GM18519 (cell line): ENCODE measurements at regions not wholly inside any gene's neighbourhood (a gene's known extent, or its start where the extent isn't known, plus 50 kb on each side); places are given as distances from the start of the nearest gene placed in this dataset.

Source experiments
- ATAC-seq: cut with Tn5 transposase; IDR thresholded peaks from one replicate; pipeline ENCODE4 v1.9.1; 2021; ENCODE audit warnings: mild to moderate bottlenecking, moderate library complexity; ENCODE audit not compliant: unreplicated experiment, low FRiP score

DNA sequence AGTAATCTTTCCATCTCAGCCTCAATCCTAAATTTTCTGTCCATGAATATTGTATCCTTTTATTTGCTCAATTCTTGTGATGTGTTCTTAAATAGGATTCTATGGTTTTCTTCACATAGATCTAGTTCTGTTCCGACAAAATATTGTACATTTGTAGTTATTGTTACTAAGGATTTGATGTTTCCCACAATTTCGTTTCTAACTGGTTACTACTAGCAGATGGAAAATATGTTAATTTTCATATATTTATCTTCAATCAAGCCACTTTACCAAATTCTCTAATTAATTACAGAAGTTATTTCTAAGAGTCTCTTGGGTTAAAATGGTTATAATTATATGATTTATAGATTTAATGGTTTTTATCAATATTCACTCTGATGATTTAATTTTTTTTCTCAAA, 60.3 kb downstream of the SEC61B start:
- ATAC-seq, result no peak

DNA sequence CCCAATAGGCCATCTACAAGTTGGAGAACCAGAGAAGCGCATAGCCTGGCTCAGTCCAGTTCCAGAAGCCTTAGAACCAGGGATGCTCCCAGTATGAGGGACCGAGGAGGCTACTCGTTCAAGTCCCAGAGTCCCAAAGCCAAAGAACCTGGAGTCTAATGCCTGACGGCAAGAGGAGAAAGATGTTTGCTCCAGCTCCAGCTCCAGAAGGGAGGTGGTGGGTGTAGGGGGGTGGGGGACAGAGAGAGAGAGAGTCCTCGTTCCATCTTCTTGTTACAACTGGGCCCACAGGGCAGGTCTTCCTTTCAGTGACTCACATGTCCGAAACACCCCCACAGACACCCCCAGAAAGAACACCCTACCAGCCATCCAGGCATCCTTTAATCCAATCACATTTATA, 63.9 kb downstream of the SEC61B start:
- no peak for ATAC-seq

DNA sequence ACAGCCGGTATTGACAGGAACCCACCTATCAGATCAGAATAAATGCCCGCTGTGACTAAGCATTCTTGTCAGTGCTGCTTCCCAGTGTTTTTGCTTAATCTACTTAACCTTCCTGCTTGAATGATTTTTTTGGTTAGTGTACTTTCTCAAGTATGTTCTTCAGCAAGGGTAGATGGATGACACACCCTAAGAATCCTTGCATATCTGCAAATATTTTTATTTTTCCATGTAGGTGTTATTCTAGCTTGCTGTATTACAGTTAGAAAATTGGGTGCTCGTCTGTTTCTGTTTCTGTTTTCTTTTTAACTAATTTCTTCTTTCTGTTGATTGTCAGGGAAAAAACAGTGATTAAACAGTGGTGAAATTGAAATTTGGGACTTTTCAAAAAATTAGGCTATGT, 64.5 kb downstream of the SEC61B start:
- no peak for ATAC-seq

DNA sequence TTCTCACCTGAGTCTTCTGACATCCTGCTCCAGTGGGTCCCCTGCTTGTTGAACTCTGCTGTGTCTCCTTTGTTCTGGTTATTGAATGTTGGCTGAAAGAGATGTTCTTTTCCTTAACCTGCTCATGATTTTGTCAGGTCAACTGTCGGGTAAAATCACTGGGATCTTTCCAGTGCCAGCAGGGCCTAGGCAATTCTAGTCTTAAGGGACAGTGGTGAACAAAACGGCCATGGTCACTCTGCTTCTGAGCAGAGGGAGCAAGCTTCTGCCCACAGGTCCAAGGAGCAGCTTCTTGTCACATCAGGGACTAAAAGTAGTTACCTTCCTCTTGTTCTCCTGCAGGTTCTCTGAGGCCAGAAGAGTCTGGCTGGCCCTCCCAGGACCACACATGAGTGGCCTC, 65.6 kb downstream of the SEC61B start:
- no peak for ATAC-seq

DNA sequence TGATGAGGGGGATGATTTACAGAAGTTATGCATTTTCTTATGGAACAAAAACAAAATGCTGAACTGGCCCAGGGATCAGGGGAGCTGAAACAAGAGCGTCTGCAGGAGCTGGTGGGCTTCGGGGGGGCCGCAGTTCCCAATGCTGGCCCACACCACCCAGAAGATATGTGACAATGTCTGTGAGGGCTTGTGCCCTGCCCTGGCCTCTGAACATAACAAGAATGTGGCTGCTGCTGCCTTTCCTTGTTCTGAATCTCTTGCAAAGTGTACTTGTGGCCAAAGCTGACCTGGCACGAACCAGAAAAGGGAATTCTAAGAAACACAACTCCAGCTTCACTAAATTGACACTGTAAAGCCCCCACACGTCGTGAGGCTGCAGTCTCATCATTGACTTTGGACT, 66.7 kb downstream of the SEC61B start:
- no peak for ATAC-seq

DNA sequence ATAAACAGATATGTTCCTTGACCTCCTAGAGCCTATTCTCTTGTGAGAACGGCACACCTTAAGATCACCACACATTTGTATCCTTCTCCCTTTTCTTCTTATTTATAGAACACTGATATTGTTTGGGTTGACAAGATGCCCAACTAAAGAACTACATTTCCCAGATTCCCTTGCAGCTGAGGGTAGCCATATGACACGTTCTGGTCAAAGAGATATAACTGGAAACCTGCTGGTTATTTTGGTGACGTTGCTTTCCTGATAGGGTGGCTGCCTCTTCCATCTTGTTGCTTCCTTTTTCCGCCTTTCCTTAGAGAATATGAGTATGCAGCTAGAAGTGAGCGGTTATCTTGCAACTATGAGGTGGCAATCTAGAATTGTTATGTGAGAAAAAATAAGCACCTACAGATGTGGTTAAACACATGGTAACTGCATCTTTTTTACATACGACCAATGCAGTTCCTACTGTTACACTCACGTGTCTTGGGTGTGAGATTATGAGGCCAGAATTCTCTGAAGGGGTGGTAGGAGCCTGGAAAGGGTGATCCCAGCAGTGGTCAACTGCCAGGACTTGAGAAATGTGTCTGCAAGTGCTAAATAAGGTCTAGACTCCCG, 72.9 kb downstream of the SEC61B start:
- no peak for ATAC-seq

DNA sequence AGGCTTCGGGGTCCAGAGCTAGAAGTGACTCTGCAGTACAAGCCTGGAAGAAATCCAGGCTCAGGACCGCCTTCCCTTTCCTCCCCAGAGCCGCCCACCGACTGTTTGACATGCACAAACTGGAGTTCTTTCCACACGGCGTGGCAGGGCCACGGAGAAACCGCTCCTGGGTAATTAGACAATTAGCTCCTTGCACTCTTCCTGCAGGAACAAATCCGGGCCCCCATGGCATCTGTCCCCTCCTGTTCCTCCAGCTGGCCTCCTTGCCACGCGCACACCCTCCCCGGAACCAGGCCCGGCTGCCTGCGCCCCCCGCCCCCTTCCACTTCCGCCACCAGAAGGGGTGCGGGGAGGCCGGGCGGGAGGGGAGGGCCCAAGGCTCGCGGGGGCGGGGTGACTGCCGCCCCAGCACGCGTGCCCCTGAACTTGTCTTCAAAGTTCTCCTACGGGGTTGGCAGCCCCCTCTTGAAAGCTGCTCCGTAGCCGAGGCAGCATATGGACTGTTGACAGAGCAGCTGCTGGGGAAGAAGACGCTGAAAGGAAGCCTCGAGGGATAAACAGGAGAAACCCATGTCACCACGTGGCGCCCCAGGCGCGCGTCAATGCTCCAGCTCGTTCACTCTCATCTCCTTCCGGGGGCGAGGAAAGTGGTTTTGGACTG, 74.3 kb downstream of the SEC61B start:
- ATAC-seq, result no peak

DNA sequence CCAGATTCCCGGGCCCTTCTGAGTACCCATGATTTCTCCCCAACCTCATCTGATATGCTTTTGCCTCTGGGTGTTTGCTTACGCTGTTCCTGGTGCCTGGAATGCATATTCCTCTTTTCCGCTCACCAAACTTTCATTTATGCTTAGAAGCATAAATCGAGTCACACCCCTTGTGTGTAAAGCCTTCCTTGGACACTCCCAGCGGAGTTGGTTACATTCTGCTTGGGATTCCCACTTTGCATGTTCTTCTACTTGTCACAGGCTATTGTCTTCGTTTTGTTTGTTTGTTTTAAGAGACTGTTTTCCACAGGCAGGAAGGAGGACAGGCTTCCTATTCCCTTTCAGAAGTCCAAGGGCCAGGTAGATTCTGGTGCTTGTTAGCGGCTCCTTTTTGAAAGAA, 76.5 kb downstream of the SEC61B start:
- ATAC-seq, result no peak

DNA sequence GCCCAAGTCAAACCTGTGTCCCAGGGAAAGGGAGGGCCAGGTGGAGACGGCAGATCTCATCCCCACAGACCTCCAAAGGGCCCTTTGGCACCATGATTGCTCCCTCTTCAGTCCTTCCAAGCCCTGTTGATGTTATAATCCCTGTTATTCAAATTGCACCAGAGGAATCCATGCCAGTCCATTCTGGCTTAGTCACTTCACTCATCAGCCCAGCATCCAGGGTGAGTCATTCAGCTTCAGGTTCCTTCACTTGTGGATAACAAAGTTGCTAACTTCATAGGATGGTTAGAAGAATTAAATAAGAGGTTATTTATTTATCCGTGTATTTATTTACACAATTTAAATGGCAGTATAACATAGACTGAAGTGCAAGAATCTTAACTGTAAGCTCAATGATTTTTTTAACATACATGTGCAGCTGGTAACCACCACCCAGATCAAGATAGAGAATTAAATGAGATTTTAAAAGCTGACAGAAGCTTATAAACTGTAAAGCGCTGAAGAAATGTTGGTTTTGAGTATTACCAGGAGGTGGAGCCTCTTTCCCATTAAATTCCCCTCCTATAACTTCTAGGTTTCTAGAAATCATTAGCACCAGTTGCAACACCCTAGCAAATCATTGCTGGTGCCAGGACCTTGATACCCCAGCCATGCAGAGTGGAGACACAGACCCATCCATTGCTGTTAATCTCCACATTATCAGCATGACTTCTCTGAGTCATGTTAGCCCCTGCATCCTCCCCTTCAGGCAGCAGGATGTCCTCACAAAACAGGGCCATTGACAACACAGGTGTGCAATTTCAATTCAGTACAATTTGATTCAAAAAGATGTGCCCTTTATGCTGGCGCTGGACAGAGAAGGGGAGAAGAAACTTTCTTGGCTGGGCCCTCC, 77.4 kb downstream of the SEC61B start:
- no peak for ATAC-seq

DNA sequence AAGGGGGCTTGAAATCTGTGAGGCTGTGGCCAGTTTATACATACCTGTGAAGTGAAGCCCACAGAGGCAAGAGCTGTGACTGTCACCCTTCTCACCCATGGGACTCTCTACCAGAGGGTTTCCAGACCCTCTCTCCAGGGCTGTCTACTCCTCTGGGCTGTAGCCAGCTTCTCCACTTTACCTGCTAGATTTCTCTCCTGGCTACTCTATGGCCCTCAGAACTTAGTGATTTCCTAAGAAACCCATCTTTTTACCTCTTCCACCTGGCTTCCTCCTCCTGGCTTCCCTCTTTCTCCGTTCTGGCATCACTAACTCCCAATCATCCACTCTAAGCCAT, 78.0 kb downstream of the SEC61B start:
- ATAC-seq, result no peak

DNA sequence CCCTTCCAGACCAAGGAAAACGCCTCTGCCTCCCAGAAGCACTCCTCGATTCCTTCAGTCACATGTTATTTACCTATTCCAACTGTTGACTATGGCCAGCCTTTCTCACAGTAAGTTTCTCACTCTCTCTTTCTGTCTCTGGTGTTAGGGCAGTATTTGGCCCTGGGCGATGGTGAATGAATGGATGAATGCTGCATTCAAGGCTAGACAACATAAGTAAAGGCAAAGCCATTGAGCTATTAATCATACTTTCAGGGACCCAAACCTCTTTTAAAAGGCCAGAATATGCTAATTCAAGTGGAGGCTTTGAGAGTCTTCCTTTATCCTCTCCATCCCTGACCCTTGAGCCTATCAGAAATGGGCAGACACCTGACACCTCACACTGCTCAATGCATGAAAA, 78.5 kb downstream of the SEC61B start:
- ATAC-seq, result no peak

DNA sequence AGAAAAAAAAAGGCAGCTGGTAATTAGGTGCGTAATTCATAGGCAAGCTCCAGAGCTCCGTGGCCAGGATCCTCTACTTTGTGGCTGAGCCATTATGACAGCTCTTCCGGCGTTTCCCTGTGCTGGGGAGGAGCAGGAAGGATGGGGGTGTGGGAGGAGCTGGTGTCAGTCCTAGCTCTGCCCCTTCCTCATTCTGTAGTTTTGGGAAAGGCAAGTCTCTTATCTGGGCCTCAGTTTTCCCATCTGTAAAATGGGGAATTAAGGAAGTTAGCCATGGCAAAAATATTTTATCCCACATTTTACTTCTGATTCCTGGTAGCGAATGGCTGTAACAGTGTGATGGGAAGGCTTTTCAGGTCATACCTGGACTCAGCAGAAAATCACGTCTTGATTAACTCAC, 81.1 kb downstream of the SEC61B start:
- no peak for ATAC-seq

DNA sequence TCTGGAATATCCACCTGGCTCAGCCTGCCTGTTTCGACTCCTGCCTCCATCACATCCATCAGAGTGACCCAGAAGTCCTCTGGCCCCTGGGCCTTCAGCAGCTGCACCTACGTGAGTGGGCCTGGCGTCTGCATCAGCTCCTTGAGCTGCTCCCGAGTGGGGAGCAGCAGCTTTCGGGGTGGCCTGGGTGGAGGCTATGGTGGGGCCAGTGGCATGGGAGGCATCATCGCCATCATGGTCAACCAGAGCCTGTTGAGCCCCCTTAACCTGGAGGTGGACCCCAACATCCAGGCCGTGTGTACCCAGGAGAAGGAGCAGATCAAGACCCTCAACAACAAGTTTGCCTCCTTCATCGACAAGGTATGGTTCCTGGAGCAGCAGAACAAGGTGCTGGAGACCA, 83.0 kb downstream of the SEC61B start:
- ATAC-seq, result no peak

DNA sequence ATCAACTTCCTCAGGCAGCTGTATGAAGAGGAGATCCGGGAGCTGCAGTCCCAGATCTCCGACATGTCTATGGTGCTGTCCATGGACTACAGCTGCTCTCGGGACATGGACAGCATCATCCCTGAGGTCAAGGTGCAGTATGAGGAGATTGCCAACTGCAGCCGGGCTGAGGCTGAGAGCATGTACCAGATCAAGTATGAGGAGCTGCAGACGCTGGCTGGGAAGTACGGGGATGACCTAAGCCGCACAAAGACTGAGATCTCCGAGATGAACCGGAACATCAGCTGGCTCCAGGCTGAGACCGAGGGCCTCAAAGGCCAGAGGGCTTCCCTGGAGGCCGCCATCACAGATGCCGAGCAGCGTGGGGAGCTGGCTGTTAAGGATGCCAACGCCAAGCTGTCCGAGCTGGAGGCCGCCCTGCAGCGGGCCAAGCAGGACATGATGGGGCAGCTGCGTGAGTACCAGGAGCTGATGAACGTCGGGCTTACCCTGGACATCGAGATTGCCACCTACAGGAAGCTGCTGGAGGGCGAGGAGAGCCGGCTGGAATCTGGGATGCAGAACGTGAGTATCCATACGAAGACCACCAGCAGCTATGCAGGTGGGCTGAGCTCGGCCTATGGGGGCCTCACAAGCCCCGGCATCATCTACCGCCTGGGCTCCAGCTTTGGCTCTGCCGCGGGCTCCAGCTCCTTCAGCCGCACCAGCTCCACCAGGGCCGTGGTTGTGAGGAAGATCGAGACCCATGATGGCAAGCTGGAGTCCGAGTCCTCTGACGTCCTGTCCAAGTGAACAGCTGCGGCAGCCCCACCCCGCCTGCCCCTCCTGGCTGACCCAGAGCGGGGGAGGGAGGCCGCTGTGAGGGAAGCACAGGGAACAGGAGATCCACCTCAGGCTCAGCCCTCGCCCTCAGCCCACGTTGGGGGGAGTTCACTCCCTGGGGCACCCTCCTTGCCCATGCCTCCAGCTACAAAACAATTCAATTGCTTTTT, 84.0 kb downstream of the SEC61B start:
- ATAC-seq, result no peak

DNA sequence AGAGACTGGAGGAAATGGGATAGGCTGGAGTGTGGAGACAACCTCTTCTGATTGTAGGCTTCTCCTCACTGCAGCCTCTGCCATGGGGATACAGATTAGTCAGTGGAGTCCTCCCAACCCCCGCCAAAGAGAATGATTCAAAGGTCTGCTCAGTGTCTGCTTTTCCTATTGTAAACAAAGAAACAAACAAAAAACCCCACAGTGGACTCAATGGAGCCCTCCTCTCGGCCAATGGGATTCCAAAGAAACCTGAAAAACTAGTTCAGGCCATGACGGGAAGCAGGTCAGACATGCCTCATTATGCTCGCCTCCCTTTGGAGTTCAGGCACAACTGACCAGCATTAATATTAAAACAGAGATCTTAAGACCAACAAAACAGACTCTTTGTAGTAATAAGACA, 85.8 kb downstream of the SEC61B start:
- no peak for ATAC-seq

DNA sequence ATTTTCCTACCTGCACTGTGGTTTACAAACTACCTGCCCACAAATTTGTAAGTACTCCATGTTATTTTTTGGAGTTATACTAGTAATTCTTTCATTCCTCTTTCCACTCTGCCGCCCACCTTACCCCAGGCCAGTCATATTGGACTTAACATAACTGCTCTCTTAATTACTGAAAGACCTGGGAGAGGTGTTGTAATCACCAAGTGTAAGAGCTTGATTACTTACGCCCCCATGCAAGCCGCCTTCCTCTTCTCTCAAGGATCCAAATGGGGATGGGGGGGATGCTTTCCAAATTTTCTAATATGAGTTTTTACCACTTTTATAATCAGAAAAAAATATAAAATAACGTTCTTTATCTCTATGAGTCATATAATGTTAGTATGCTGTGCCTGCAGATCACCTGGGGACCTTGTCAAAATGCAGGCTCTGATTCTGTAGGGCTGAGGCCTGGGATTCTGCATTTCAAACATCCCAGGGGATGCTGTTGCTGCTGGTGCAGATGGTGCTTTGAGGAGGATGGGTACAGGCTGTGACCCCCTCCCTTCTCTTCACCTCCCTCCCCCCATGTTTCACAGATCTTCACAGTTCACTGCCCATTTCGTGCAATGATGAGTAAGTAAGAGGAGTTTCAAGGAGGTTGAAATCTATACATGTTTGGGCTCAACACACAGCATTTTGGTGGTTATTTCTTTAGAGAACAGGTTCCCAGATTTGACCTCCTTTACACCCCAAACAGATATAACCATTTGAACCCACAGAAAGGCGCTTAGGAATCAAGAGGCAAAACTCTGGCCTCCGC, 87.3 kb downstream of the SEC61B start:
- ATAC-seq, result no peak

DNA sequence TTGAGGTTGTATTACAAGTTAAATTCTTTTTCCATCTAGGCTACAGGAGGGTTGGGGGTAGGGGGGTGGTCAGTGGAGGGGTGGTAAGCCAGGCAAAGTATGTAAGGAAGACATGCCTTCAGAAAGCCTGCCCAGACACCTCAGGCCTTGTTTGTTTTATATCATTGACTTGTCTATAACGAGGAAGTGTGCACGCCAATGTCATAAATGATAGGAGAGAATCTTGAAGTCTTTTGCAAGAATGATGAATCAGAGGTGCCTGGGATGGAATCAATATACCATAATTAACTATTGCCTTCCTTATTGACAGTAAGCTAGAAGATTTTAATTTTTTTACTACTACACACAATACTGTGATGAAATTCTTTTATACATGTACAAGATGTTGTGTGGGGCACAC, 90.7 kb downstream of the SEC61B start:
- no peak for ATAC-seq

DNA sequence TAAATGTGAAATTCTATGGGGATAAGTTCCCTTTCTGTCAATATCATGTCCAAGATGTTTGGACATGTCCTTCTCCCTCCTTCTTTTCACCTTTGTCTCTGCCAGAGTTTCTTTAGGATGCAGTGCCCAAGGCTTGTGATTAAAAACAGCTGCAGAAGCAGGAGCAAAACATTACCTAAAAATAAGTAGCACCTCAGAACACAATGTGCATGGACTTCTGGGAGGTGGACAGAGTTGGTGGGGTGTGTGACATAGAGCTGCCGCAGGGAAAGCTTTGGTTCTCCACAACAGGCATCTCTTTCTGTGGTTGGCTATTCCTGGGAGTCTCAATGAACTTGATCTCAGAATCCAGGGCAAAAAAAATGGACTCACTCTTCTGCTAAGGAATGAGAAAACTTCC, 97.0 kb downstream of the SEC61B start:
- no peak for ATAC-seq

DNA sequence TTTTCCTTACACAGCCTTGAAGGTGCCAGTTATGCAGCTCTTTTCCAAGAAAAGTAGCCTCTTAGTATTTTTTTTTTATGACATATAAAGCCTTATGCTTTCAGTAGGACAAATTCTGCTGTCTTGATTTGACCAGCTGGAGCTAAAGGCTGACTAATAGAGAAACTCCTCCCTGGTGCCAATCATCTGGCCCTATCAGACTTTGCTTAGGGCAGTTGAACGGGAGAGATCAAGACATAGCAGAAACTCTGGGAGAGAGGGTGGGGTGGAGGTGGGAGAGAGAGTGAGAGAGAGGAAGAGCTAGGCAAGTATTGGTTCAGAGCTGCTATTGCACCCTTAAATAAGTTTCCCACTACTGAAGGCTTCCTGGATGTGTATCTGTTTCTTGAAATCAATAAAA, 100.2 kb downstream of the SEC61B start:
- no peak for ATAC-seq
